Stimulated activated CD4-positive, alpha-beta T cell treated with anti-CD3 and anti-CD28 coated beads, Interleukin-4, amount 100 ng/mL, for 4 hours (primary cell): ENCODE measurements at regions not wholly inside any gene's neighbourhood (a gene's known extent, or its start where the extent isn't known, plus 50 kb on each side); places are given as distances from the start of the nearest gene placed in this dataset.
"Not testable (repeated sequence)": the region's sequence is repeated elsewhere in the genome, so short reads cannot be mapped to it uniquely, and the experiment has no call there.

Experiments used
- DNase-seq, 2 experiments: peaks; one replicate each; pipeline ENCODE4 v3.0.0-alpha.2; 2020

- DNase-seq, result no peak
Measured at GRCh38 chr6:47180633-47181032, 129.1 kb downstream of the TNFRSF21 start.

GRCh38 chr6:47179286-47179685, 130.4 kb downstream of the TNFRSF21 start:
- no peak for DNase-seq

- DNase-seq, result no peak
Measured at GRCh38 chr6:47175656-47176055, 133.5 kb upstream of the ADGRF1 start.

- no peak for DNase-seq
Measured at GRCh38 chr6:47174502-47175023, 132.4 kb upstream of the ADGRF1 start.

- not testable (repeated sequence) for DNase-seq
Measured at GRCh38 chr6:47174063-47174462, 131.9 kb upstream of the ADGRF1 start.

DNA sequence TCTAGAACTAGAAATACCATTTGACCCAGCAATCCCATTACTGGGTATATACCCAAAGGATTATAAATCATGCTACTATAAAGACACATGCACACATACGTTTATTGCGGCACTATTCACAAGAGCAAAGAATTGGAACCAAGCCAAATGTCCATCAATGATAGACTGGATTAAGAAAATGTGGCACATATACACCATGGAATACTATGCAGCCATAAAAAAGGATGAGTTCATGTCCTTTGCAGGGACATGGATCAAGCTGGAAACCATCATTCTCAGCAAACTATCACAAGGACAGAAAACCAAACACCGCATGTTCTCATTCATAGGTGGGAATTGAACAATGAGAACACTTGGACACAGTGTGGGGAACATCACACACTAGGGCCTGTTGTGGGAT, 131.0 kb upstream of the ADGRF1 start:
- not testable (repeated sequence) for DNase-seq

GRCh38 chr6:47170617-47170947, 128.4 kb upstream of the ADGRF1 start:
- DNase-seq, result no peak

DNA sequence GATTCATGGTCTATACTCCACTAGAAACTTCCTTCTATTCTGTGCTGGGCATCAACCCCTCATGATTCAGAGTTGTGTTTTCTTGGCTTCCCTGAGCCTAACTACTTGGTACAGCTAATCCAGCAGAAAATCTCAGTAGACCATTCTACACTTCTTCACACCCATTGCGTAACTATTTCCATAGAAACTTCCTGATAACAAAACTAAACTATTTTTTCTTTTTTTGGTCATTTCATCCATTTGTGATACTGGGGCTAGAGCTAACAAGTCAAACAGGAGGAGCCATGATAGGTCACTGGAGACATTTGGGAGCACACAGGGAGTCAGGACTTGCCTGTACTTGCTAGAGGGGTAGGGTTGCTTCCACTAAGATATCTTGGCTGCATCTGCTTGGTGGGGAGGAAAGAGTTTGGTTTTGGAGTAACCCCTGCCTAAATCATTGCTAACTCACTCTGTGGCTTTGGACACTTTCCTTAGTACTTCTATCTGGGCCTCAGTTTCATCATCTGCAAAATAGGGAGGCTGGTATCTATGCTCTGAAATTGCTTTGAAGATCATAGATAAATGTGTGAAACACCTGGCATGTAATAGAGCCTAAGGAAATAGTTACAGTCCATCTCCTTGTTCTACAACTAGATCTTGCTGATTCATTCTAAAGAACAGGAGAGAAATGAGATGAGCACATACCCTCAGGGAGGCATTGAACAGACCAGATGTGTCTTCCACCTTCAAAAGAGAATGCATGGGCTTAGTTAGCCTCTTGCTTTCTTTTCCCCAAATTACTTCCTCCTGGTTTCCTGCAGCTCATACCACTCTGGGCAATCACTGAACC, 127.9 kb upstream of the ADGRF1 start:
- DNase-seq, result no peak

GRCh38 chr6:47168180-47168579, 126.0 kb upstream of the ADGRF1 start:
- no peak for DNase-seq

DNA sequence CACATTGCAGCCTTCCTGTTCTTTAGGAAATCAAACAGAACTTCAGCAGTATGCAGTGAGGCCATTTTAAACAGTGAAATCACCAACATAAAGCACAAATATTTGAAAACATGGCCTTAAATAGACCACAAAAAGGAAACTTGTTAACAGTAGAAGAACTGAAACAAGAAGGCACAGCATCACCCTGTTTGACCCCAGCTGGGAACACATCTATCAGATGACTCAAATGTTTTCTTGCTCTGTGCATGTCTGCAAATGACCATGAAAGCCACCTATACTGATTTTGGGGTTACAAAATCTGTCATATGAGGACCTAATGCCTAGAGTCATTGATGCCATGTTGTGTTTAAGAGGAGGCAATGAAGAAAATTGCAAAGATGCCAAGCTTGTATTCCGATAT, 123.8 kb upstream of the ADGRF1 start:
- no peak for DNase-seq

DNA sequence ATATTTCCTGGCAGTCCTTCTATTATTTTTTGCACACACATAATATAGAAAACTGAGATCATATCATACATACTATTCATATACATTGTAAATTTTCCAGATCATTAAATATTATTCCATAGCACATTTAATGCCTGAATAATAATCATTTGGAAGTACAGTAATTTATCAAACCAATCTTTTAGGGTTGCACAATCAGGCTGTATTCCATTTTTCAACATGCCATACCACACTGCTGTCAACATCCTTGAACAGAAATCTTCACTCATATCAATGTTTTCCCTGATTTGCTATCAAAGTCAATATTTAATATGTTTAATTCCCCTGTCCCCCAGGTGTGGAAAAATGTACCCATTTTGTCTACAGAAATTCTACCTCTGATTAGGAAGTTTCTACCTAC, 122.7 kb upstream of the ADGRF1 start:
- DNase-seq, result no peak

- no peak for DNase-seq
Measured at GRCh38 chr6:47163536-47163935, 121.4 kb upstream of the ADGRF1 start.

GRCh38 chr6:47162793-47163192, 120.7 kb upstream of the ADGRF1 start:
- DNase-seq, result no peak

DNA sequence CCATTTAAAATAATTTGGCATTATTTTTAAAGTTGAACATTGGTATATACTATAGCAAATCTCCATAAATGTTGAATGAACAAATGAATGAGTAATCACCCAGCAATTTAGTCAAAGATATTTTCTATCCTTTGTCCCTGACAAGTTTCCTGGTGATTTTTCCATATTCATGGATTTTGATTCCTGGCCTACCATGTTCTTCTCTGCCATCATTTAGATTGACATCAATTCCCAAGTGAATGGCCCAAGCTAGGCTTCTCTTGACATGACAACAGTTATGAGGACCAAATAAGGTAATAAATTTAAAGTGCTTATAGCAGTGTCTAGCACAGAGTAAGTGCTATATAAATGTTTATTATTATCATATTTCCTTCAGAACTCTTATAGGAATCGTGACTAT, 120.1 kb upstream of the ADGRF1 start:
- no peak for DNase-seq

GRCh38 chr6:47161176-47161687, 119.1 kb upstream of the ADGRF1 start:
- DNase-seq, result no peak

DNA sequence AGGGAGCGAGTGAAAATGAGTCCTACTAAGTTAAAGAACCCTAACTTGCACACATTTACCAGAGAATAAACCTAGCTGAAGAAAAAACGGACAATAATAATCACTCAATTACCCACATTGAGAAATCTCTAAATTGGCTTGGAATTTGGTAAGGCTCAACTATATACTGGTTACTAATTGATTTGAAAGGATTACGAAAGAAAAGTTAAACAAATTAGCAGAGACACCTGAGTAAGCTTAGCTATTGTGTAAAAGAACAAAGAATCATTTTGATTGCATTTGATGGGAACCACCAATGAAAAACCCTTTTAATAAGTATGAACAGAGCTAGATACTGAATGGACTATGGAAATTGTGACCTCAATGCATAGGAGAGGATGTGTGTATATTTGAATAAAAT, 118.6 kb upstream of the ADGRF1 start:
- DNase-seq, result no peak

GRCh38 chr6:47159763-47160162, 117.6 kb upstream of the ADGRF1 start:
- DNase-seq, result no peak

GRCh38 chr6:47157653-47158219, 115.6 kb upstream of the ADGRF1 start:
- no peak for DNase-seq

- no peak for DNase-seq
Measured at GRCh38 chr6:47157063-47157462, 114.9 kb upstream of the ADGRF1 start.

GRCh38 chr6:47156196-47156595, 114.1 kb upstream of the ADGRF1 start:
- DNase-seq, result no peak

DNA sequence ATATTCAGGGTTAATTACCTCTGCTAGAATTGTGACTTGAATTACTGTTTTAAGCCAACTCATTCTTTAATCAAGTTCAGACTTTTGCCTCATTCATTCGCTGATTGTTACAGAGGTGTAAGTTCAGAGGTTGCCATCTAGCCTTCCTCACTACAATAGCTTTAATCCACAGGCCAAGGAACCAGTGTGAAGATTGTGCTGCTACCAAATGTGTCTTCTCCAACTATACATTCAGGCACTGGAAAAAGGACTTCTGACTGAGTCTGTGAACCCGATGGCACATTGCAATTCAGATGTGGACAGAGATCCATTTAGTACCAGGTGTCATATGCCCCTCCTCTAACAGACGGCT, 111.2 kb upstream of the ADGRF1 start:
- DNase-seq, result no peak

GRCh38 chr6:47152666-47153403, 110.7 kb upstream of the ADGRF1 start:
- DNase-seq, result no peak

GRCh38 chr6:47151232-47151898, 109.2 kb upstream of the ADGRF1 start:
- DNase-seq, result no peak
